Right lobe of liver (tissue), 4 donors: ENCODE measurements at regions not wholly inside any gene's neighbourhood (a gene's known extent, or its start where the extent isn't known, plus 50 kb on each side); places are given as distances from the start of the nearest gene placed in this dataset.

Experiments
- CTCF ChIP-seq, 4 donors: fragments of 200-600 bp in 3 of 4; fragments of 450-650 bp in 1 of 4; IDR thresholded peaks; one replicate each; pipeline versions ENCODE4 v1.5.1 to v1.8.0; 2016 to 2022; ENCODE audit warnings: antibody characterized with exemption in 4 of 4, mild to moderate bottlenecking in 2 of 4
- POLR2A ChIP-seq: fragments of 450-650 bp; IDR thresholded peaks from one replicate; pipeline ENCODE4 v1.6.1; 2017; ENCODE audit warnings: antibody characterized with exemption, mild to moderate bottlenecking
- donor health status: DM: no; HTN: no; CAD: no.
- donor health status: DM: no; HTN: no; CAD: no.
- donor health status: DM: no; HTN: yes; CAD: no.

- TF ChIP-seq CTCF (IDR thresholded peaks at IDR 0.05) (no peak), POLR2A (no peak)
Observed at GRCh38 chr5:114702731-114703130, 340.9 kb downstream of the KCNN2 start.
